Gastroesophageal sphincter (tissue), 4 donors: ENCODE measurements at regions not wholly inside any gene's neighbourhood (a gene's known extent, or its start where the extent isn't known, plus 50 kb on each side); places are given as distances from the start of the nearest gene placed in this dataset.

Experiments used
- ATAC-seq: fragments of 150-250 bp; one replicate; pipeline ENCODE4 v1.9.1; 2016; ENCODE audit warnings: mild to moderate bottlenecking, moderate library complexity
- H3K27ac ChIP-seq, 4 donors: fragments of 200-600 bp; sonication (generic) in 3 of 4; 1 replicate in 3 of 4; 2 replicates in 1 of 4; pipeline ENCODE4 v1.5.1; 2016 to 2019
- H3K27me3 ChIP-seq: fragments of 200-600 bp; sonication (generic); one replicate; pipeline ENCODE4 v1.5.1; 2019
- H3K36me3 ChIP-seq, 2 donors: fragments of 200-600 bp; sonication (generic); one replicate each; pipeline ENCODE4 v1.5.1; 2019; ENCODE audit warnings: control low read depth in 1 of 2
- H3K4me1 ChIP-seq, 3 donors: fragments of 200-600 bp; sonication (generic); 1 replicate in 2 of 3; 2 replicates in 1 of 3; pipeline ENCODE4 v1.5.1; 2016 to 2019; ENCODE audit warnings: control low read depth in 2 of 3
- H3K4me3 ChIP-seq, 2 donors: fragments of 200-600 bp; sonication (generic); one replicate each; pipeline ENCODE4 v1.5.1; 2019; ENCODE audit warnings: mild to moderate bottlenecking in 1 of 2, moderate library complexity in 1 of 2
- H3K9me3 ChIP-seq, 3 donors: fragments of 200-600 bp; sonication (generic); one replicate each; pipeline ENCODE4 v1.5.1; 2017 to 2019; ENCODE audit warnings: control low read depth in 2 of 3
- EP300 ChIP-seq: sonication (generic); formaldehyde crosslinking; IDR thresholded peaks from one replicate; pipeline ENCODE4 v1.6.1; 2017; ENCODE audit warnings: antibody characterized with exemption, mild to moderate bottlenecking
- POLR2A ChIP-seq, 2 donors: fragments of 450-650 bp; IDR thresholded peaks; one replicate each; pipeline ENCODE4 v1.6.1; 2017; ENCODE audit warnings: antibody characterized with exemption in 2 of 2, mild to moderate bottlenecking in 2 of 2, moderate library complexity in 1 of 2
- POLR2AphosphoS5 ChIP-seq: sonication (generic); formaldehyde crosslinking; IDR thresholded peaks from one replicate; pipeline ENCODE4 v1.6.1; 2017; ENCODE audit warnings: antibody characterized with exemption
- WGBS, 2 donors: methylation state at CpG; one replicate each; pipeline ENCODE4 v1.1.5; 2018; ENCODE audit warnings: low coverage in 1 of 2; 5-methylcytosine and 5-hydroxymethylcytosine counted together
- TF ChIP-seq, protein P1 (sequence below), 4 experiments: fragments of 200-600 bp in 2 of 4; fragments of 450-650 bp in 2 of 4; sonication (generic) in 1 of 4; IDR thresholded peaks; one replicate each; pipeline ENCODE4 v1.5.1; 2017 to 2019; ENCODE audit warnings: antibody characterized with exemption in 4 of 4, mild to moderate bottlenecking in 2 of 4, moderate library complexity in 2 of 4

DNA sequence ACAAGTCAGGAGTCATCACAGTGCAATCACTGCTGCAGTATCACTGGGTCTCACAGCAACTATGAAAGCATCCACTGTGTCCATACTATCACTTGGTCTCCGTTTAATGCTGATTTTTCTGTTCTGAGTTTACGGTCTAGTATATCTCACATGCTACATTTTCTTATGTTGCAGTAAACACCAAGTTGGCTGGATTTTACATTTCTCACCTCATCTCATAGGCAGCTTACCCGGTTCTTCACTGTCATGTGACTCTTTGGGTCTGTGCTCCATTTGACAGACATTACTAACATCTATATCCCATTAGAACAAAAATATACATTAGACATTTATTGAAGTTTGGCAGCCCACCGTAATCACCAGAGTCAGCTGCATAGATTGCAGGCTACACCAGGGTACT lies 115.7 kb upstream of the PRMT8 start:
- Histone ChIP-seq H3K9me3 (no peaks in the 10 kb centered on the region), H3K4me3 (no peak overlapping the region), H3K27me3 (peaks cover 3% of the 10 kb centered on the region), H3K4me1 (peaks cover 0 to 2% (median under 1%) of the 10 kb centered on the region in 3 donors), H3K36me3 (no peaks in the 10 kb centered on the region), H3K27ac (no peak overlapping the region)
- no peak for ATAC-seq
- 77 to 95% methylated on average over 3 to 4 of the region's 4 CpGs for WGBS, 2 donors
- TF ChIP-seq, protein P1, sequence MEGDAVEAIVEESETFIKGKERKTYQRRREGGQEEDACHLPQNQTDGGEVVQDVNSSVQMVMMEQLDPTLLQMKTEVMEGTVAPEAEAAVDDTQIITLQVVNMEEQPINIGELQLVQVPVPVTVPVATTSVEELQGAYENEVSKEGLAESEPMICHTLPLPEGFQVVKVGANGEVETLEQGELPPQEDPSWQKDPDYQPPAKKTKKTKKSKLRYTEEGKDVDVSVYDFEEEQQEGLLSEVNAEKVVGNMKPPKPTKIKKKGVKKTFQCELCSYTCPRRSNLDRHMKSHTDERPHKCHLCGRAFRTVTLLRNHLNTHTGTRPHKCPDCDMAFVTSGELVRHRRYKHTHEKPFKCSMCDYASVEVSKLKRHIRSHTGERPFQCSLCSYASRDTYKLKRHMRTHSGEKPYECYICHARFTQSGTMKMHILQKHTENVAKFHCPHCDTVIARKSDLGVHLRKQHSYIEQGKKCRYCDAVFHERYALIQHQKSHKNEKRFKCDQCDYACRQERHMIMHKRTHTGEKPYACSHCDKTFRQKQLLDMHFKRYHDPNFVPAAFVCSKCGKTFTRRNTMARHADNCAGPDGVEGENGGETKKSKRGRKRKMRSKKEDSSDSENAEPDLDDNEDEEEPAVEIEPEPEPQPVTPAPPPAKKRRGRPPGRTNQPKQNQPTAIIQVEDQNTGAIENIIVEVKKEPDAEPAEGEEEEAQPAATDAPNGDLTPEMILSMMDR (IDR thresholded peaks at IDR 0.05) = no peak
- TF ChIP-seq EP300 = no peak
- no peak for TF ChIP-seq POLR2A (IDR thresholded peaks at IDR 0.05)
- no peak for TF ChIP-seq POLR2AphosphoS5

DNA sequence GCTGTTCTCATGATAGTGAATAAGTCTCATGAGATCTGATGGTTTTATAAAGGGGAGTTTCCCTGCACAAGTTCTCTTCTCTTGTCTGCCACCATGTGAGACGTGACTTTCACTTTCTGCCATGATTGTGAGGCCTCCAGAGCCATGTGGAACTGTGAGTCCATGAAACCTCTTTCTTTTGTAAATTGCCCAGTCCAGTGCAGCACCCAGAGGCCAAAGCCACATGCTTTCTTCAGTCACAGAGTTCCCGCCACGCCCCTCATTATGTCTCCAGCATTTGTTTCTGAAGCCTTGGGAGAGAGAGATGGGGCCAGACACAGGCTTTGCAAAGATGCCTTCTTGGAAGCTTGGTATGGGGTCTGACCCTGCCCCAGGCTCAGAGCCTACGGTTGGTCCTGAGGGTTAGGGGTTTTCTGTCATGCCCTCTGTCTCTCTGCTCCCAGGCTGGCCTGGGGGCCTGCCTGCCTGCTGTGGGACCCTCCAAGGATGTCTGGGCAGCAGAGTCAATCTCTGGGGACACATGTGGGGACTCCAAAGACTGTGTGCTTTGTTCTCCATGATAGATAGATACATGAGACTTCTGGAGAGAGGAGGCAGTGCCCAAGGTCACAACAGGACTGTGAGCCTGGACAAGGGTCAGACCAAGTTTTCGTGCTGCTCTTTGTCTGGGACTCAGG lies 114.1 kb upstream of the PRMT8 start:
- no peak for ATAC-seq
- WGBS, 2 donors = 100% methylated on average over 3 of the region's 5 CpGs; no CpG with 5 or more reads in 1 of the 2 donors
- H3K27me3 ChIP-seq = no peaks in the 10 kb centered on the region
- H3K4me1 ChIP-seq = peaks cover 0 to 17% (median 9%) of the 10 kb centered on the region in 3 donors
- no peak for TF ChIP-seq POLR2A (IDR thresholded peaks at IDR 0.05)
- no peak for TF ChIP-seq EP300
- TF ChIP-seq, protein P1 (IDR thresholded peaks at IDR 0.05) = no peak
- TF ChIP-seq POLR2AphosphoS5 = no peak
- no peaks in the 10 kb centered on the region for H3K9me3 ChIP-seq
- H3K4me3 ChIP-seq = no peak overlapping the region
- H3K27ac ChIP-seq = no peak overlapping the region
- no peaks in the 10 kb centered on the region for H3K36me3 ChIP-seq

DNA sequence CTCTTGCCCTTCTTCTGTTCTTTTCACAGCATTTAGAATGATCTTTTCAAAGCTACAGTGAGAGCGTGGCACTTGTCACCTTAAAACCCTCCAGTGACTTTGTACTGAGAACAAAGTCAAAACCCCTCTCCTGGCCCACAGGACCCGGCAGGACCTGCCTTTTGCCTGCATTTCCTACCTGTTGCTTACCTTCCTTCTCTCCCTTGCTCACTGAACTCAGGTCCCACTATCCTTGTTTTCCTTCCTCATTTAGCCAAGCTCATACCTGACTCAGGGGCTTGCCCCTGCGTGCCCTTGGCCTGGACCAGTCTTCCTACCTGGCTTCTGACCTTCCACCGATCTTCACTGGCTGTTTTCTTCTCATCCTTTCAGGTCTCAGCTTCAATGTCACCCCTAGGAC lies 112.3 kb upstream of the PRMT8 start:
- H3K36me3 ChIP-seq = no peaks in the 10 kb centered on the region
- H3K27ac ChIP-seq = no peak overlapping the region
- ATAC-seq = no peak
- TF ChIP-seq POLR2AphosphoS5 (no peak), POLR2A (IDR thresholded peaks at IDR 0.05) (no peak), EP300 (no peak)
- TF ChIP-seq, protein P1 (IDR thresholded peaks at IDR 0.05) = no peak
- H3K4me1 ChIP-seq = peaks cover 0 to 17% (median 9%) of the 10 kb centered on the region in 3 donors
- H3K27me3 ChIP-seq = no peaks in the 10 kb centered on the region
- no peaks in the 10 kb centered on the region for H3K9me3 ChIP-seq
- 92 to 93% methylated on average over 2 to 4 of the region's 4 CpGs for WGBS, 2 donors
- no peak overlapping the region for H3K4me3 ChIP-seq

DNA sequence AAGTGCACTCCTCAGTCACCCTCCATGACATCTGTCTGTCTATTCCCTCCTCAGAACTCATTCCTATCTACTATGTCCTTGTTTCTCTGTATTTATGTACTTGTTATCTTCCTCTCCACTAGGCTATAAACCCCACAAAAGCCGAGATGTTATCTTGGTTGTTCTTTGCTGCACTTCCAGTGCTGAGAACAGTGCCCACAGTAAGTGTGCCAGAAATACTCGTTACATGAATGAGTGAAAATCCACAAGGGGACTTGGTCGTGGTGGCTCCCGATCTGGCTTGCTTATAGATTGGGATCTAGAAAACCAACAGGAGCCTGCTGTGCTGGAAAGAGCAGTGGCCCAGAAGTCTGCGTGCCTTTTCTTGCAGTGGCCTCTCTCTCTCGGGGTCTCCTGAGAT lies 111.9 kb upstream of the PRMT8 start:
- 38 to 88% methylated on average over 1 to 3 of the region's 6 CpGs for WGBS, 2 donors
- Histone ChIP-seq H3K27me3 (no peaks in the 10 kb centered on the region), H3K4me3 (no peak overlapping the region), H3K27ac (no peak overlapping the region), H3K36me3 (no peaks in the 10 kb centered on the region), H3K4me1 (peaks cover 0 to 17% (median 9%) of the 10 kb centered on the region in 3 donors), H3K9me3 (no peaks in the 10 kb centered on the region)
- TF ChIP-seq, protein P1 (IDR thresholded peaks at IDR 0.05) = no peak
- no peak for TF ChIP-seq EP300
- no peak for TF ChIP-seq POLR2A (IDR thresholded peaks at IDR 0.05)
- no peak for TF ChIP-seq POLR2AphosphoS5
- no peak for ATAC-seq
